Keratinocyte (primary cell): ENCODE measurements at regions not wholly inside any gene's neighbourhood (a gene's known extent, or its start where the extent isn't known, plus 50 kb on each side); places are given as distances from the start of the nearest gene placed in this dataset.

ENCODE experiments used
- DNase-seq: peaks from one replicate; pipeline ENCODE4 v3.0.0-alpha.2; 2011; ENCODE audit warnings: low read depth, missing footprints, low spot score
- FAIRE-seq: peaks from 2 replicates; lab custom pipeline; 2011; peaks lifted over from hg19 to GRCh38; lab: Jason Lieb, UNC
- H2AFZ ChIP-seq: 2 replicates; pipeline ENCODE4 v1.6.0; 2012; ENCODE audit warnings: low read length, control low read depth, inconsistent platforms; ENCODE audit not compliant: control insufficient read depth
- H3K27ac ChIP-seq: 2 replicates; pipeline ENCODE4 v1.5.1; 2011; ENCODE audit warnings: low read length; ENCODE audit not compliant: control insufficient read depth, insufficient read depth
- H3K27me3 ChIP-seq: 3 replicates; pipeline ENCODE4 v1.6.0; 2011; ENCODE audit warnings: low read length; ENCODE audit not compliant: control insufficient read depth, insufficient read depth; ENCODE audit errors: extremely low read depth
- H3K36me3 ChIP-seq, 2 experiments: 2 replicates in 1 of 2; 3 replicates in 1 of 2; pipeline ENCODE4 v1.5.1; 2011; ENCODE audit warnings: low read length in 2 of 2, mild to moderate bottlenecking in 1 of 2; ENCODE audit not compliant: control insufficient read depth in 2 of 2, insufficient read depth in 2 of 2; ENCODE audit errors: extremely low read depth in 1 of 2
- H3K4me1 ChIP-seq: 3 replicates; pipeline ENCODE4 v1.5.1; 2011; ENCODE audit warnings: low read length; ENCODE audit not compliant: control insufficient read depth, insufficient read depth; ENCODE audit errors: extremely low read depth
- H3K4me2 ChIP-seq: 3 replicates; pipeline ENCODE4 v1.6.0; 2011; ENCODE audit warnings: low read depth, low read length; ENCODE audit not compliant: control insufficient read depth, insufficient read depth; ENCODE audit errors: extremely low read depth
- H3K4me3 ChIP-seq, 3 experiments: fragments of 200-600 bp in 1 of 3; sonication (generic) in 1 of 3; 2 replicates in 2 of 3; 3 replicates in 1 of 3; pipeline ENCODE4 v1.5.1; 2011 to 2016; ENCODE audit warnings: low read length in 3 of 3, mild to moderate bottlenecking in 3 of 3, control low read depth in 2 of 3, inconsistent platforms in 1 of 3, low read depth in 1 of 3, mixed read lengths in 1 of 3, mixed run types in 1 of 3, moderate library complexity in 1 of 3; ENCODE audit not compliant: control insufficient read depth in 2 of 3, insufficient read depth in 2 of 3; ENCODE audit errors: extremely low read depth in 1 of 3
- H3K79me2 ChIP-seq: 2 replicates; pipeline ENCODE4 v1.6.0; 2012; ENCODE audit warnings: low read length; ENCODE audit not compliant: control insufficient read depth, insufficient read depth
- H3K9ac ChIP-seq: 3 replicates; pipeline ENCODE4 v1.6.0; 2011; ENCODE audit warnings: low read length; ENCODE audit not compliant: control insufficient read depth, insufficient read depth; ENCODE audit errors: extremely low read depth
- H3K9me1 ChIP-seq: 3 replicates; pipeline ENCODE4 v1.6.0; 2011; ENCODE audit warnings: low read length; ENCODE audit not compliant: control insufficient read depth, insufficient read depth; ENCODE audit errors: extremely low read depth
- H3K9me3 ChIP-seq: 2 replicates; pipeline ENCODE4 v1.5.1; 2012; ENCODE audit warnings: low read depth, low read length; ENCODE audit not compliant: control insufficient read depth
- H4K20me1 ChIP-seq: 3 replicates; pipeline ENCODE4 v1.6.0; 2011; ENCODE audit warnings: low read length; ENCODE audit not compliant: control insufficient read depth, insufficient read depth; ENCODE audit errors: extremely low read depth
- CTCF ChIP-seq, 3 experiments: IDR thresholded peaks in 1 of 3; conservative IDR thresholded peaks in 1 of 3; optimal IDR thresholded peaks in 1 of 3; 2 replicates in 2 of 3; 3 replicates in 1 of 3; pipeline versions ENCODE3 to v1.5.1; 2011; ENCODE audit warnings: low read length in 3 of 3, mild to moderate bottlenecking in 3 of 3, moderate library complexity in 2 of 3, control low read depth in 1 of 3, inconsistent platforms in 1 of 3; ENCODE audit not compliant: insufficient read depth in 2 of 3; ENCODE audit errors: extremely low read depth in 1 of 3
- EZH2 ChIP-seq: IDR thresholded peaks from one replicate; pipeline ENCODE4 v1.6.1; 2012; ENCODE audit warnings: inconsistent platforms, mild to moderate bottlenecking, low read length, moderate library complexity
- dilution Hi-C: fragments of 300-500 bp; cut with MboI; formaldehyde crosslinking; loops from one replicate; pipeline ENCODE4 v1.7.0; 2020; ENCODE audit warnings: low sequenced_read_pairs; ENCODE audit not compliant: extremely low pct_ligation_motif_present

GRCh38 chr10:108629834-108630233, 1293.5 kb downstream of the XPNPEP1 start:
- no peak for FAIRE-seq
- H3K27me3 ChIP-seq = no peaks in the 10 kb centered on the region
- dilution Hi-C loops = no loop called here
- H3K4me1 ChIP-seq = no peaks in the 10 kb centered on the region
- H3K79me2 ChIP-seq = no peaks in the 10 kb centered on the region
- no peaks in the 10 kb centered on the region for H3K9me1 ChIP-seq
- no peaks in the 10 kb centered on the region for H3K9me3 ChIP-seq
- H3K27ac ChIP-seq = no peak overlapping the region
- H3K4me3 ChIP-seq = no peak overlapping the region
- DNase-seq = no peak
- H3K36me3 ChIP-seq = no peaks in the 10 kb centered on the region
- TF ChIP-seq CTCF (optimal IDR thresholded peaks at IDR 0.05 in 1 of 3, IDR thresholded peaks at IDR 0.05 in 1 of 3, conservative IDR thresholded peaks at IDR 0.05 in 1 of 3; ENCODE audit: extremely low read depth in 1 of 3, insufficient read depth in 2 of 3, low read length in 3 of 3) = no peak
- no peak for TF ChIP-seq EZH2
- no peak overlapping the region for H2AFZ ChIP-seq
- H3K4me2 ChIP-seq = no peak overlapping the region
- no peaks in the 10 kb centered on the region for H4K20me1 ChIP-seq
- H3K9ac ChIP-seq = no peak overlapping the region

- no peaks in the 10 kb centered on the region for H3K79me2 ChIP-seq
- no peaks in the 10 kb centered on the region for H3K36me3 ChIP-seq
- TF ChIP-seq EZH2 (no peak), CTCF (optimal IDR thresholded peaks at IDR 0.05 in 1 of 3, IDR thresholded peaks at IDR 0.05 in 1 of 3, conservative IDR thresholded peaks at IDR 0.05 in 1 of 3; ENCODE audit: extremely low read depth in 1 of 3, insufficient read depth in 2 of 3, low read length in 3 of 3) (no peak)
- no peak overlapping the region for H3K27ac ChIP-seq
- no peak overlapping the region for H3K4me2 ChIP-seq
- H2AFZ ChIP-seq = no peak overlapping the region
- H3K4me3 ChIP-seq = no peak overlapping the region
- dilution Hi-C loops = no loop called here
- no peaks in the 10 kb centered on the region for H3K9me3 ChIP-seq
- H3K4me1 ChIP-seq = no peaks in the 10 kb centered on the region
- no peaks in the 10 kb centered on the region for H3K9me1 ChIP-seq
- no peaks in the 10 kb centered on the region for H4K20me1 ChIP-seq
- no peak overlapping the region for H3K9ac ChIP-seq
- FAIRE-seq (no peak), DNase-seq (no peak)
- H3K27me3 ChIP-seq = no peaks in the 10 kb centered on the region
These were observed 1299.3 kb downstream of the XPNPEP1 start for GRCh38 chr10:108624052-108624451.
